Astrocyte of the cerebellum (primary cell): ENCODE measurements at regions not wholly inside any gene's neighbourhood (a gene's known extent, or its start where the extent isn't known, plus 50 kb on each side); places are given as distances from the start of the nearest gene placed in this dataset.
"Not testable (repeated sequence)": the region's sequence is repeated elsewhere in the genome, so short reads cannot be mapped to it uniquely, and the experiment has no call there.

ENCODE experiments used
- DNase-seq: peaks from one replicate; pipeline ENCODE4 v3.0.0-alpha.2; 2011; ENCODE audit warnings: low read depth
- H3K4me3 ChIP-seq: 2 replicates; pipeline ENCODE4 v1.5.1; 2011; ENCODE audit warnings: mild to moderate bottlenecking, low read depth, low read length, moderate library complexity
- CTCF ChIP-seq: IDR thresholded peaks from 2 replicates; pipeline ENCODE4 v1.5.1; 2012; ENCODE audit warnings: low read length, low read depth, moderate library complexity, mild to moderate bottlenecking; ENCODE audit errors: missing control alignments
- in situ Hi-C: cut with HindIII; loops from 2 replicates; pipeline ENCODE4 v1.10.0; 2017; ENCODE audit warnings: low sequenced_read_pairs

DNA sequence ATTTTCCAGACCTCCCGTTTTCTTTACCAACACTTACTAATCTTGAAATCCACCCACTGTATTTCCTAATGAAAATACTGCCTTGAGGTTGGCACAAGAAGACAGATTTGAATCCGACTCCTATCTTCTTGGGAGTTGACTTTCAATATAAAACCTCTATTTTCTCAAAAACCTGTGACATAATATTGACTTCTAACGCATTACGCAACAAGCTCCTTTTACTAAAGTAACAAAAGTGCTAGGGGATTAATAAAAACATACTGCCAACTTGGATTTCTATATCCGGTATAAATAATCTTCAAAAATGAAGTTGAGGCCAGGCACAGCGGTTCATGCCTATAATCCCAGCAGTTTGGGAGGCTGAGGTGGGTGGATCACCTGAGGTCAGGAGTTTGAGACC lies 382.0 kb downstream of the PREX1 start:
- no peak for DNase-seq
- TF ChIP-seq CTCF, result no peak
- H3K4me3 ChIP-seq, result no peak overlapping the region
- in situ Hi-C loops, result no loop called here

DNA sequence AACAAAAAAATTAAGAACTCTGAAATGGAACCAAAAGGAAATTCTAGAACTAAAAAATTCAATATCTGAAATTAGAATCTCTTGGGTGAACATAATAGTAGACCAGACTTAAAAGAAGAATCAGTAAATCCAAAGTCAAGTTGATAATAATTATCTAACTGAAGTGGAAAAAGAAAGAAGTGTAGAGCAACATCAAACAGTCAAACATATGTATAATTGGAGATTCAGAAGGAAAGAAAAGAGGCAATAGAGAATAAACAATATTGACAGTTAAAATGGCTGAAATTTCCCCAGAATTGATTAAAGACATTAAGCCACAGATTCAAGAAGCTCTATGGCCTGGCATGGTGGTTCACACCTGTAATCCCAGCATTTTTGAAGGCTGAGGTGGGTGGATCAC lies 383.6 kb downstream of the PREX1 start:
- in situ Hi-C loops, result no loop called here
- DNase-seq, result no peak
- H3K4me3 ChIP-seq, result no peak overlapping the region
- no peak for TF ChIP-seq CTCF

DNA sequence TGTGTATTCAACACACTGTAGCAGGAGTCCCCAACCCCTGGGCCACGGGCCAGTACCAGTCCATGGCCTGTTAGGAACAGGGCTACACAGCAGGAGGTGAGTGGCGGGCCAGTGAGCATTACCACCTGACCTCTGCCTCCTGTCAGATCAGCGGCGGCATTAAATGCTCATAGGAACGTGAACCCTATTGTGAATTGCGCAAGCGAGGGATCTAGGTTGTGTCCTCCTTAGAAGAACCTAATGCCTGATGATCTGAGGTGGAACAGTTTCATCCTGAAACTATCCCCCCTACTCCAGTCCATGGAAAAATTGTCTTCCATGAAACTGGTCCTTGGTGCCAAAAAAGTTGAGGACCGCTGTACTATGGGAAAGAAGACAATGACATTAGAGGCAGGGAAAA lies 386.9 kb downstream of the PREX1 start:
- DNase-seq, result no peak
- in situ Hi-C loops, result no loop called here
- no peak for TF ChIP-seq CTCF
- no peak overlapping the region for H3K4me3 ChIP-seq

GRCh38 chr20:48440261-48440660 lies 387.5 kb downstream of the PREX1 start:
- in situ Hi-C loops, DNase-seq: not testable (repeated sequence)

DNA sequence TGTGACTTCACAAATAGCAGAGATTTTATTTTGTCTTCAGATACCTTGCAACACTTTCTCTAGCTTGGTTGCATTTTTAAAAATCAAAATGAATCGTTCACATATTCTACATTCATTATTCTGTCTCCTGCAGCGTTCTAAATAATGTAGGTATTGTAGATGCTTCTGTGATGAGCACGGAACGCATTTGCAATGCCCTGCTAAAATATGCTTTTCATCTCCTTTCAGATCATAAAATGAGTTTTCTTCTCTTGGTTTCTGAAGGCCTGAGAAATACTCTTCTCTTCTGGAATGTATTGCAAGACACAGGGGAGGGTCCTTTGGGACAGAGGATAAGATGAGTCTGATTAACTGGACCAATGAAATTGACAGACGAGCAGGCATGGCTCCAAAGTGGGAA lies 390.7 kb downstream of the PREX1 start:
- TF ChIP-seq CTCF, result no peak
- DNase-seq, result no peak
- no peak overlapping the region for H3K4me3 ChIP-seq
- in situ Hi-C loops, result no loop called here

More at GRCh38 chr20:48440261-48440660, 387.5 kb downstream of the PREX1 start:
- H3K4me3 ChIP-seq, result not testable (repeated sequence)

DNA sequence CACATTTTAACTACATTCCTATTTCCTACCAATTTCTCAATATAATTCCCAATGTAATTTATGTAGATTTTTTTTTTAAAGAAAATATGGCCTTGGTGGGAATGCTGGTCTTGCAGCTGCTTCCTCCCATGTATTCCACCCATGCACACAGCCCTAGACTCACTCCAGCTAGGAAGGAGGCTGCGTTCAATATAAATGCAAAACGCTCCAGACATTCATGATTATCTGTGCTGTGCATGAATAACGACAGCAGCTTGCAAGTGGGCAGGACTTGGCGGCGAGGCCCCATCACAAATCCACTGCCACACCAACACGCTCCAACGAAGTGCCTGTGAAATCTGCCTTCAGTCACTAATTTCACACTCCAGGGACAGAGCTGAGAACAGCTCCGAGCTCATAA lies 391.2 kb downstream of the PREX1 start:
- DNase-seq, H3K4me3 ChIP-seq, in situ Hi-C loops: not testable (repeated sequence)

GRCh38 chr20:48433178-48433577 lies 394.6 kb downstream of the PREX1 start:
- H3K4me3 ChIP-seq, result no peak overlapping the region
- TF ChIP-seq CTCF, result no peak
- in situ Hi-C loops, result no loop called here
- DNase-seq, result no peak

GRCh38 chr20:48432494-48432832 lies 395.3 kb downstream of the PREX1 start:
- no peak for TF ChIP-seq CTCF
- no peak overlapping the region for H3K4me3 ChIP-seq
- DNase-seq, result no peak
- in situ Hi-C loops, result no loop called here
